ENCODE measurements at regions not wholly inside any gene's neighbourhood (a gene's known extent, or its start where the extent isn't known, plus 50 kb on each side); places are given as distances from the start of the nearest gene placed in this dataset.

GRCh38 chr2:136392897-136393505 is 275.1 kb upstream of the CXCR4 start:
- TF ChIP-seq CTCF (IDR thresholded peaks at IDR 0.05; ENCODE audit: insufficient read depth, low read depth, low read length) (no peak), EZH2 (IDR thresholded peaks at IDR 0.05; ENCODE audit: insufficient read depth, low read length) (no peak)
